Stimulated activated CD4-positive, alpha-beta T cell treated with anti-CD3 and anti-CD28 coated beads, Interleukin-15, amount 100 ng/mL, for 48 hours (primary cell): ENCODE measurements at regions not wholly inside any gene's neighbourhood (a gene's known extent, or its start where the extent isn't known, plus 50 kb on each side); places are given as distances from the start of the nearest gene placed in this dataset.
"Not testable (repeated sequence)": the region's sequence is repeated elsewhere in the genome, so short reads cannot be mapped to it uniquely, and the experiment has no call there.

Source experiments
- DNase-seq, 2 donors: peaks; one replicate each; pipeline ENCODE4 v3.0.0-alpha.2; 2020; ENCODE audit warnings: low read depth in 2 of 2

GRCh38 chr4:103998756-103999155 lies 279.0 kb upstream of the TACR3 start:
- no peak for DNase-seq

- no peak for DNase-seq
Observed at GRCh38 chr4:103996637-103997036, 276.9 kb upstream of the TACR3 start.

- DNase-seq, result no peak
Observed at GRCh38 chr4:103996064-103996463, 276.3 kb upstream of the TACR3 start.

- DNase-seq, result no peak
Observed at GRCh38 chr4:103994059-103994458, 274.3 kb upstream of the TACR3 start.

GRCh38 chr4:103982454-103982853 lies 262.7 kb upstream of the TACR3 start:
- no peak for DNase-seq

GRCh38 chr4:103948244-103949018 lies 228.6 kb upstream of the TACR3 start:
- no peak for DNase-seq

GRCh38 chr4:103947617-103948016 lies 227.8 kb upstream of the TACR3 start:
- DNase-seq, result no peak

- DNase-seq, result not testable (repeated sequence)
Observed at GRCh38 chr4:103946621-103947268, 227.0 kb upstream of the TACR3 start.

- DNase-seq, result no peak
Observed at GRCh38 chr4:103938488-103938887, 218.7 kb upstream of the TACR3 start.

- no peak for DNase-seq
Observed at GRCh38 chr4:103936653-103937145, 216.9 kb upstream of the TACR3 start.

GRCh38 chr4:103934178-103934789 lies 214.5 kb upstream of the TACR3 start:
- no peak for DNase-seq

GRCh38 chr4:103928370-103928769 lies 208.6 kb upstream of the TACR3 start:
- no peak for DNase-seq

GRCh38 chr4:103923551-103923950 lies 203.8 kb upstream of the TACR3 start:
- DNase-seq, result no peak

- DNase-seq, result no peak
Observed at GRCh38 chr4:103918214-103918613, 198.4 kb upstream of the TACR3 start.

GRCh38 chr4:103915224-103915869 lies 195.6 kb upstream of the TACR3 start:
- no peak for DNase-seq

- DNase-seq, result no peak
Observed at GRCh38 chr4:103907414-103907813, 187.6 kb upstream of the TACR3 start.

GRCh38 chr4:103904123-103904522 lies 184.3 kb upstream of the TACR3 start:
- no peak for DNase-seq

- no peak for DNase-seq
Observed at GRCh38 chr4:103902730-103903129, 182.9 kb upstream of the TACR3 start.

- no peak for DNase-seq
Observed at GRCh38 chr4:103895876-103896465, 176.2 kb upstream of the TACR3 start.

- DNase-seq, result no peak
Observed at GRCh38 chr4:103892586-103892985, 172.8 kb upstream of the TACR3 start.

GRCh38 chr4:103887191-103887590 lies 167.4 kb upstream of the TACR3 start:
- DNase-seq, result no peak

- no peak for DNase-seq
Observed at GRCh38 chr4:103885152-103885551, 165.4 kb upstream of the TACR3 start.
